GM13977 (cell line): ENCODE measurements at regions not wholly inside any gene's neighbourhood (a gene's known extent, or its start where the extent isn't known, plus 50 kb on each side); places are given as distances from the start of the nearest gene placed in this dataset.

ENCODE experiments used
- DNase-seq: peaks from one replicate; pipeline ENCODE4 v3.0.0; 2012; ENCODE audit warnings: low spot score
- in situ Hi-C: fragments of 300-500 bp; cut with MboI; formaldehyde crosslinking; loops from one replicate; pipeline ENCODE4 v1.12.0; 2022; ENCODE audit warnings: low sequenced_read_pairs, low pct_unique_long_range_greater_than_20kb, mixed read lengths, inconsistent platforms; ENCODE audit not compliant: unreplicated experiment
- TF ChIP-seq, protein P1 (sequence below): IDR thresholded peaks from 2 replicates; pipeline ENCODE4 v1.5.1; 2012; ENCODE audit warnings: mild to moderate bottlenecking, control low read depth; ENCODE audit not compliant: insufficient read depth; ENCODE audit errors: extremely low read depth, missing control alignments

- TF ChIP-seq, protein P1, sequence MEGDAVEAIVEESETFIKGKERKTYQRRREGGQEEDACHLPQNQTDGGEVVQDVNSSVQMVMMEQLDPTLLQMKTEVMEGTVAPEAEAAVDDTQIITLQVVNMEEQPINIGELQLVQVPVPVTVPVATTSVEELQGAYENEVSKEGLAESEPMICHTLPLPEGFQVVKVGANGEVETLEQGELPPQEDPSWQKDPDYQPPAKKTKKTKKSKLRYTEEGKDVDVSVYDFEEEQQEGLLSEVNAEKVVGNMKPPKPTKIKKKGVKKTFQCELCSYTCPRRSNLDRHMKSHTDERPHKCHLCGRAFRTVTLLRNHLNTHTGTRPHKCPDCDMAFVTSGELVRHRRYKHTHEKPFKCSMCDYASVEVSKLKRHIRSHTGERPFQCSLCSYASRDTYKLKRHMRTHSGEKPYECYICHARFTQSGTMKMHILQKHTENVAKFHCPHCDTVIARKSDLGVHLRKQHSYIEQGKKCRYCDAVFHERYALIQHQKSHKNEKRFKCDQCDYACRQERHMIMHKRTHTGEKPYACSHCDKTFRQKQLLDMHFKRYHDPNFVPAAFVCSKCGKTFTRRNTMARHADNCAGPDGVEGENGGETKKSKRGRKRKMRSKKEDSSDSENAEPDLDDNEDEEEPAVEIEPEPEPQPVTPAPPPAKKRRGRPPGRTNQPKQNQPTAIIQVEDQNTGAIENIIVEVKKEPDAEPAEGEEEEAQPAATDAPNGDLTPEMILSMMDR, result no peak
- DNase-seq, result no peak
- in situ Hi-C loops, result no loop called here
Observed at GRCh38 chr6:151740820-151741219, 66.7 kb upstream of the ESR1 start.

GRCh38 chr6:151747896-151748295 lies 59.6 kb upstream of the ESR1 start:
- DNase-seq, result no peak

GRCh38 chr6:151749341-151749740 lies 58.1 kb upstream of the ESR1 start:
- TF ChIP-seq, protein P1, result no peak
- in situ Hi-C loops, result no loop called here

More at GRCh38 chr6:151747896-151748295, 59.6 kb upstream of the ESR1 start:
- in situ Hi-C loops, result no loop called here
- TF ChIP-seq, protein P1, result no peak

GRCh38 chr6:151753581-151753980 lies 53.9 kb upstream of the ESR1 start:
- TF ChIP-seq, protein P1, result no peak
- in situ Hi-C loops, result loop anchor here (25.0 kb wide), 1 partner anchor 509 kb away; no protein-coding TSS in a partner anchor
- no peak for DNase-seq

More at GRCh38 chr6:151749341-151749740, 58.1 kb upstream of the ESR1 start:
- no peak for DNase-seq

DNA sequence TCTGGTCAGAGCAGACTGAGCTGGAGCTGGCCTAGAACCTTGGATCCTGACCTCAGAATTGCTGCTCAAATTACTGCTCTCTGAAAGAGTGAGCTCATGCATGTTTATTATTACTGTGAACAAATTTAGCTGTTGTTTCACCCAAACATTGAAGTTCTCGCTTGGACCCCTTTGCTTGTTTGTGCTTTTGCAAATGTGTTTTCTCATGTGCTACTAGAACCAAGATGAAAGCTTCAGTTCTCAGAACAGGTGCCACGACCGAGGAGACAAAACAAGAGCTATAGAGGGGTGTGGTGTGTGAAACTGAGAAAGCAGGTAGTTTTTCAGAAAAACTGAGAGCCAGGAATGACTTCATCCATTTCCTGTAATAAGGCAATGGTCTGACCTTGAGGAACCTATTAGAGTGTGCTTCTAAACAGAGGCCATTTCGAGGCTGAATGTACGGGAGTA lies 50.0 kb upstream of the ESR1 start:
- DNase-seq, result peak; percentile 62
- TF ChIP-seq, protein P1, result no peak
- in situ Hi-C loops, result loop anchor here (25.0 kb wide), 1 partner anchor 505 kb away; no protein-coding TSS in a partner anchor
